HG03025 (cell line): ENCODE measurements at regions not wholly inside any gene's neighbourhood (a gene's known extent, or its start where the extent isn't known, plus 50 kb on each side); places are given as distances from the start of the nearest gene placed in this dataset.

Experiments
- ATAC-seq: cut with Tn5 transposase; IDR thresholded peaks from one replicate; pipeline ENCODE4 v1.9.1; 2021; ENCODE audit warnings: mild to moderate bottlenecking, moderate library complexity; ENCODE audit not compliant: unreplicated experiment, low FRiP score

DNA sequence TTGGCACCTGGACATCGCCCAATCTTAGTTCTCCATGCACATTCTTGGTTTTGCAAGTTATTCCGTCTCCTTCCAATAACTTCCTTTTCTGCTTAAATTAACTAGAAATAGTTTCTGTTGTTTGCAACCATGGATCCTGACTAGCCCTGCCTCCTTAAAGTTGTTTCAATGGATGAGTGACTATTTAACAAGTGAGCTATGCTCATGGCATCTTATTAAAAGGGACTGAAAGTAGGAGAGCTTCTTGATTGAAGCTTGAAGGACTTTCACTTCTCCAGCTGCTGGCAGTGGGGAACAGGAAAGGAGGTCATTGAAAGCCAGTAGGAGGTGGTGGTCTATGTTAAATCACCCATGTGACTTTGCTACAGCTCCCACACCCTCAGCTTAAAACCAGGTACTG, 466.8 kb downstream of the ARHGEF28 start:
- no peak for ATAC-seq

DNA sequence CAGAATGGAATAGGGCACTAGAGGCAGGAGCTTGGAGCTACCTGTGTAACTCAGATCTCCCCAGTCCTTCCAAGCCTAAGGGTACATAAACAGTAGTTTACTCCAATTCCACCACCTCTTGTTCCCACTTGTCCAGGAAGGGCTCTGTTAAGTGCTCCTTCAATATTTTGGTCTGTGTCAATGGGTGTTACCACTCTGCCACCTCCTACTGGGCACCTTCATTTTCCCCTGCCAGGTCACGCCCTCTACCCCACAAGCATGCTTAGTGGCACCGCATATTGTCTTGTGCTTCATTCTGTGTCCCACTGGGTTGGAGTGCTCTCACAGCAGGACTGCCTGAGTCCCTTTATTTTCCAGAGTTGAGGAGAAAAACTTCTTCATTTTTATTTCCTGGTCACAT, 459.8 kb downstream of the ARHGEF28 start:
- no peak for ATAC-seq

DNA sequence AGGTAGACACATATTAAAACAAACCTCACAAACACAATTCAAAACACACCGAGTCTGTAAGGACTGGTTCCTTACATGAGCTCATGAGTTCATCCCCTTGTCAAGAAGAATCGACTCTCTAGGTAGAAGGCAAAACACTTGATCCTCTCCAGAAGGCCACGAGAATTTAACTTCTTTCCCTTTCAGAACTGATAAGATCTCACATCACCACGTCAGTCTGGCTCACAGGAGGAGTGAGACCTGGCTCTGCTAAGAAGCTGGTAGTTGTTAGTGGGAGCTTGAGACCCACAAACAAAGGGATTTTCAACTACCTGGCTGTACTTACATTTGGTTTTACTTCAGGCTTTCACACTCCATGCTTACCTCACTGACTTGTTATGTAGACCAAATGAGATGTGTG, 459.2 kb downstream of the ARHGEF28 start:
- no peak for ATAC-seq

DNA sequence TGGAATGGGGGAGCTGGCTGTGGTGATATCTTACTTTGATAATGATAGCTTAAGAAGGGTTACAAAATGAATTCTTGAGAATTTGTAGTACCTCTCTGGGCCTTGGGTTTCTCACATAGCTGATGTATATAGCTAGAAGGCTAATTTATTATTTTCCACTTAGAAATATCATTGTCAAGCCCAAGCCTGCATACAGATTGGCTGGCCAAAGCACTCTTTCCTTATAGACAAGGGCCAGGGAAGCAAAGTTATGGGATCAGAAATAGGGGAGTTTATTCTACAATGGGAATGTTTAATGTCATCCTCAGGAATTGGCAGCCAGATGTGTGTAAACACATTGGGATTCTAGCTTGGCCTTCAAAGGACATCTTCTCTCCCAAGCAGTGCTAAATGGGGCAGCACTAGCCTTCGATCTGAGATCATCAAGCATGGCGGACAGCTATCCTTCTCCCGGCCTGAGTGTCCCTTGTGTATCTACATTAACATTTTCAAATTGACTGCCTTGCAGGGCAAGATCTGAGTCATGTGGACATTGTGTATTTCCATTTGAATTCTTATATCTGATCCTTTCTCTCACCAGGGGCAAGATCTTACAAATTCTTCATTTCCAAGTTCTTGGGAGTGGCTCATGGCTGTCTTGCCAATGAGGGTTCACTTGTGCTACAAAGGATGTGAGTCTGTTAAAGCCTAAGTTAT, 457.2 kb downstream of the ARHGEF28 start:
- ATAC-seq = no peak

DNA sequence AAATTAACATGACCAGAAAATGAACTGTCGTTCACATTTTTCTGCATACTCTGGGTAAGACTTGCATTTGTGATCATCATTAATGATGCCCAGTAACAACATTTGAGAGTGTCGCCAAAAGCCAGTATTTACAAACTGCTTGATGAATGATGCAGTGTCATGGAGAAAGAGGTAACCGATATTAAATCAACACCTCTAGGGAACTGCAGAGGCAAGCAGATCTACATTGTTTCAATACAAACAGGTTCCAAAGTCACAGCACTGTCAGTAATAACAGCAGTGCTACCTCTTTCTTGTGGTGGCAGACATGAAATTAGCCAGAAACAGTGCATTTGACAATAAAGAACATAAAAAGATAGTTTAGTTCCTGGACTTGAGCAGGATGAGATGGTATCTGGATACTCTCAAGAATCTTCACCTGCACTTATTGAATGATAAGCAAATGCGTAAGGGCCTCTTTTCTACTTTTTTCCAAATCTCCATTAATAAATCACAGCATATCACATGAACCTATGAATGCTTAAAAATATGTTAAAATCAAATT, 456.6 kb downstream of the ARHGEF28 start:
- no peak for ATAC-seq

DNA sequence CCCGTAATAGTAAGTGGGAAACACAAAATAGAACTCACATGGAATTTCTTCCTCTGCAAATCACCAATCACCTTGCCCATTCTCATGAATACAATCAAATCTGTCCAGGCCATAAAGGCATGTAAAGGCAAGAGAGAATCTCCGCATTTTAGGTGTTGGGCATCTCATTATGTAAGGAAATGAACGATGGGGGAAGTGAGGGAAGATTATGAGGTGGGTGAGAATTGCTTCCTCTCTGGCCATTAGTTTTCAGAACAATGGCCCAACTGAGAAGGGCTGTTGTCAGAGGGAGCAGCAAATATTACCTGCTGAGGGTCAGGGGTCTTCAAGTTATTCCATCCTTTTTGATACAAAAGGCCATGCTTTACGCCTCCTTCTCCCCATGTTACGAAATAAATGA, 455.1 kb downstream of the ARHGEF28 start:
- no peak for ATAC-seq

DNA sequence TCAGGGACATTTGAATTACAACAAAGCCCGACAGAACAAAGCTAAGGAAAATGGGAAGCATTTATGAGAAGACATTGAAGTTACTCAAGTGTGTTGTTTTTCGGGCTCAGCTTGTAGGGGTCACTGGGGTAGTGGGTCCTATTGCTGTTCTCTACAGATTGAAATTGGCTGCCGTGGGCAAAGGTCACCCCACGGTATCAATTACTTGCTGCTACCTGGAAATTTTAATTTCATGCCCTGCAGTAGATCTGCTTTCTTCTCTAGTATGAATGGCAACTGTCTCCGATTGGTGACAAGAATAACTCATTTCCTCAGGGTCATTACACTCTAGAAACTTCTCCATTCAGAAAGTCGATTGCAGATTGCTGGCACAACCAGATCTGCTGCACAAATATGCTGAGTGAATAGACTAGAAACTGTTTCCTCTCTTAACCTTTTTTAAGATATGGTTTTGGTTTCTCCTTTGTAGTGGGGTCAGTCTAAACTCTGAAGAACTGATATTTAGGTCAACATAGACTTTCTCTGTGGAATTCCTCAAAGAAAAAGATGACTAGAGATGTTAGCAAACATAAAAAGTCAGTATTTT, 454.1 kb downstream of the ARHGEF28 start:
- no peak for ATAC-seq

DNA sequence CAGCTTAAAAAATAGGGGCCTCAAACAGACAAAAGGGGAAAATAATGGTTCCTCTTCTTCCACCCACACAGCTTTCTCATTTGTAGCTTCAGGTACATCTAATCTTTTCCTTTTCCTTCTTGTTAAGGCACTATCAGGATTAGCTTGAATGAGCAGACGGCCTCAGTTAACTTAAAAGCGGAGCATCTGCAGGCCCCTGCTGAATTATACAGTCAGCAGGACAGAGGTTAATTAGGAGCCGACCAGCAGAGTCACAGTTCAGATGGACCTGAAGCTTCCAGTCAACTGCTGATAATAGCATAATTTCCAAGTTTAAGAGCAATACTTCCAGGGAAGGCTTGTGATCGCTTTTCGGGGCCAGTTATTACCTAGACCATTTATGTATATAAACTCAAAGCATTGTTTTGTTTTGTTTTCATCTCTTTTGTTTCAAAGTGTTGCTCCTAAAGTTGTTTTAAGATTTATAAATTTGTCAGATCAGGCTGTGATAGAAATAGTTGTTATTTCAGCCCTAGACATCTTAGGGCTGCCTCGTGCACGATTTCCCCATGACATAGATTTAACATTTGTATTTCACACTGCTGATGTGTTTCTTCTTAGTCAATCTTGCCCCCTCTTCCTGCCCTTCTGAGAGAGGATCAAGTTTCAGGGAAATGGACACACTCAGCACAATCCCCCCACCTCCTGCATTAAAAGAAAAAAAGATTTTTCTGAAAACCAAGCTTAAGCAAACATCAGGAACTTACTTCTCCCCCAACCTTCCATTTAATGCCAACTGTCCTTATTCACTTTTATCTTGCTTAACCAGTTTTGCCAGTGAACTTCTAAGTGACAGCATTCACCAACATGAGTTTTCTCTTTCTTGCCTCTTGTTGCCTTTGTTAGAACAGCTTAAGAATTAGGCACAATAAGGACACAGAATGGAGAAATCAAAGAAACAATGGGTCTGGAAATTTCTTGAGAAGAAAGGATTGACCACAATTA, 449.8 kb downstream of the ARHGEF28 start:
- ATAC-seq = no peak

DNA sequence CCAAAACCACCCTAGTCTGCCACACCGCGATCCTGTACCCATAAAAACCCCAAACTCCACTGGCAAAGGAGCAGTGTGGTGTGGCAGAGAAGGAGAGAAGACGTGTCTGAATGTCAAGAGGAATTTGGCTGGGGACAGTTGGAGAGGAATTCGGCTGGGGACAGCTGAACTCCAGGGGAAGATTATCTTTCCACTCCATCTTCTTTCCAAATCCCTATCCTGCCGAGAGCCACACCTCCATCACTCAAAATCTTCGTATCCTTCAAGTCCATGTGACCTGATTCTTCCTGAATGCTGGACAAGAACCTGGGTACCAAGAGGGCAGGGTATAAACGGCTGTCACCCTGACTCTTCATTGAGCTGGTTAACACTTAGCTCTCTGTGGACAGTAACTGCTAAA, 448.1 kb downstream of the ARHGEF28 start:
- ATAC-seq = no peak

DNA sequence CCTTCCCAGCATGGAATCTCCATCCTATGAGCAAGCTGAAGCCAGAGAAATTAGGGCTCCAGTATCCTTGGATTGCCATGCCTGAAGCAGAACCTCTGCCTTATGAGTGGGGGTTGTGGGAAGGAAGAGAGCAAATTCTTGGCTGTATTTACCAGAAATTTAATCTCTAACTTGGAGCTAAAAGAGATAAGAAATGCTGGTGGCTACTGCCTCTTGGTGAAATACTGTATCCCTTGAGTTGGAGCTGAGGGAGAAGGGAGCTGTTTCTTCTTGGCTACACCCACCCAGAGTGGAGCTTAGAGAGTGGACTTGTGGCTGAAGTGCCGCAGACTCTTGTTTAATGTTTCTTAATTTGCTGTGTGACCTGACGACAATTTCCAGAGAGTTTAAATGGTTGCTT, 447.3 kb downstream of the ARHGEF28 start:
- no peak for ATAC-seq

DNA sequence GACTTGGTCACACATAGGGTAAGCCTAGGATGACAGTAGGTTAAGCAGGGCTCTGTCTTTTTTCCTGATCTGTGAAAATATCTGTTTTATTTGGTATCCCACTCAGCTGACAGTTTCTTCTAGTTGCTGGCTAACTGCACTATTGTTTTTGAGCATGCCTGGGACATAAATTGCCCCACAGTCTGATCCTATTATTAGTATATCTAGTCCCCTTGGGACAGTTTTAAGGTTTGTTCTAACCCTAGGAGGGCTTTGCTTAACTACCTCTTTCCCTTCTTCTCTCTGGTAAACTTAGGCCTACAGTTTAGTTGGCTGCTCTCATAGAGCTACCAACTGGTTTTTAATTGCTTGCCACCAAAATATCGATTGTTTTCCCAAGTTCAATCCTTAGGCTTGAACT, 446.6 kb downstream of the ARHGEF28 start:
- ATAC-seq = no peak

DNA sequence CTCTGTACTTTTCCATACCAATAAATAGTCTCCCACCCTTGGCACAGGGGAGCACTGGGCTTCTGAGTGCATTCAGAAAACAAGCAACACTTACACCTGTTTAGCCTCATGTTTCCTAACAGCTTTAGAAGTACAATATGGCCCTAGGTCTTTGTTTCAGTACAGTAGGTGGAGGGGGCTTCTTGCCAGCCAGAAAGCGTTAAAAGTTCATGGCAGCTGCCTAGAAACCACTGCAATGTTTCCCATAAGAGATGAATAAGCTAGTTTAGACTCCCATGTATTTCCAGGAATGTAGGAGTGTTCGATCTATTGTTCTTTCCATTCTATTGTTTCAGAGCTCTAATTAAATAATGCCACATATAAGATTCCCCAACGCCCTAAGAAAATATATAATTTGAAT, 444.8 kb downstream of the ARHGEF28 start:
- ATAC-seq = no peak

DNA sequence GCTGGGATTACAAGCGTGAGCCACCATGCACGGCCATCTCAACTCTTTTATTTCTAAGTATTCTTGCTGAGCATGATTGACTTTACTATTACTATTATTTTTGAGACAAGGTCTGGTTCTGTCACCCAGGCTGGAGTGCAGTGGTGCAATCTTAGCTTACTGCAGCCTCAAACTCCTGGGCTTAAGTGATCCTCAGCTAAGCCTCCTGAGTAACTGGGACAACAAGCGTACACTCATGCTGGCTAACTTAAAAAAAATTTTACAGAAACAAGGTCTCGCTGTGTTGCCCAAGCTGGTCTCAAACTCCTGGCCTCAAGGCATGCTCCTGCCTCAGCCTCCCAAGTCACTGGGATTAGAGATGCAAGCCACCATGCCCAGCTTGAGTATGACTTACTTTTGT, 443.7 kb downstream of the ARHGEF28 start:
- ATAC-seq = no peak

DNA sequence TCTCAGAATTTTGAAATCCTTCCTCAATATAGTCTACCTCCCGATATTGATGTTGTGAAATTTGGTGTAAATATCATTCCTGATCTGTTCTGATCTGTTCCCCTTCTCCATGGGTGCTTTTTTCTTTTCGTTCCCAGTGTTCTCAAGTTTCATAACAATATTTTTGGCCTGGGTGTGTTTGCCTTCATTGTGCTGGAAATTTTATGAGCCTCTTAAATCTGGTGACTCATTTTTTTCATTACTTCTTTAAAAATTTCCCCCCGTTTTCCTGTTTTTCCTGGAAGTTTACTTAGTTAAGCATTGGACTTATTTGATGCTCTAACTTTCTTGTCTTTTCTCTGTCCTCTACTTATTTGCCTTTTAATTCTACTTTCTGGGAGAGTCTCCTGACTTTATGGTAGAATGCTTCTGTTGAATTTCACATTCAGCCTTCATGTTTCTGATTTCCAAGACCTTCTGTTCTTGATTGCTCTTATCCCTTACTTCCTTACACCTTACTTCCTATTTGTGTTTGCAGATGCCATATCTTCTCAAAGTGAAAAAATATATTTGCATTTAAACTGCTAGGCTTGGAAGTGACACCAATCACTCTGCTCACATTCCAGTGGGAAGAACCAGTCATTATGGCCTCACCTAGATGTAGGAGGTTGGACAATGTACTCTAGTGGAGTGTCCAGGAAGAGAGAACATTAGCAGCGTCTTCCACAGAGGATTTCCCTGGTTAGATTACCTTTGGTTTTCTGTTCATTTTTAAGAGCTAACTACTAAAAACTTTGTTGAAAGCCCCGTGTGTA, 441.9 kb downstream of the ARHGEF28 start:
- ATAC-seq = no peak

DNA sequence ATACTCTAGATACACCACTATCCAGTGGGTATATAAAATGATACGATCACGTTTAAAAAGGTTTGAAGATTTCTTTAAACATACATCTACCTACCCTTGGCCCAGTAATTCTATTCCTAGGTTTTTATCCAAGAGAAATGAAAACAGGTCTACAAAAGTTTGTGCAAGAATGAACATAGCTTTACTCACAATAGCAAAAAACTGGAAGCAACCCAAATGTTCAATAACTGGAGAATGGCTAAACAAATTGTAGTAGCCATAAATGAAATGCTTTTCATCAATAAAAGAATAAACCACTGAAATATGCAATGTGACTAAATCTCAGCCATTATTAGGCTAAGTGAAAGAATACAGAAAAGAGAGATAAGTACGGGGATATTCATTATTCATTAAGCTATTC, 438.9 kb downstream of the ARHGEF28 start:
- ATAC-seq = no peak

DNA sequence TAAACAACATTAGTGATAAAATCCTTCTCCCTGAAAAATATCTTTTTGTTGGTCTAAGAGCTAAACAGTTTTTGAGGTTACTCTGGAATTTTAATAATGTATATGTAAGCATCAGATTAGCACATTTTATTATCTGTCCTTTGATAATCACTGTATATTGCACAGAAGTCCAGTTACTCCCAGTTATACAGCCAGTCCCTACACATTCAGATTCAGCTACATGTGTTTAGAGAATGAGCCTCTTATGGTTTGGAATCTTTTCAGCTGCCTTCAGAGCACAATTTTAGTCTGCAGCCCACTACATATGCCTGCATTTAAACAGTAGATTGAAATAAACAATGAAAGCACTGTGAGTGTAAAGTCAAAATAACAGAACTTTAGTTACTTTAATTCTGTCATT, 438.2 kb downstream of the ARHGEF28 start:
- ATAC-seq = no peak

DNA sequence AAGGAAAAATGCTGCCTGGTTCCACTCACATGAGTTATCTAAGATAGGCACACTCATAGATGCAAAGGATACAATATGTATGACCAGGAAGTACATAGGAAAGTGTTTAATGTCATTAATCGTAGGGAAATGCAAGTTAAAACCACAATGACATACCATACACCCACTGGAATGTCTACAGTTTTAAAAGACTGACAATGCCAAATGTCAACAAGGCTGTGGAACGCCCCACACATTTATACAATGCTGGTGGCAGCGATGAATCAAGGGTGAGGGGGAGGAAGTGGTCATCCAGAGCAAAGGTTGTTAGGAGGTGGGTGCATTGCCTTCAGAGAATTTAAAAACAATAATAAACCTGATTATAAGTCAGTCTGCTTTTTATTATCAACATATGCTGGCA, 437.8 kb downstream of the ARHGEF28 start:
- ATAC-seq = no peak

DNA sequence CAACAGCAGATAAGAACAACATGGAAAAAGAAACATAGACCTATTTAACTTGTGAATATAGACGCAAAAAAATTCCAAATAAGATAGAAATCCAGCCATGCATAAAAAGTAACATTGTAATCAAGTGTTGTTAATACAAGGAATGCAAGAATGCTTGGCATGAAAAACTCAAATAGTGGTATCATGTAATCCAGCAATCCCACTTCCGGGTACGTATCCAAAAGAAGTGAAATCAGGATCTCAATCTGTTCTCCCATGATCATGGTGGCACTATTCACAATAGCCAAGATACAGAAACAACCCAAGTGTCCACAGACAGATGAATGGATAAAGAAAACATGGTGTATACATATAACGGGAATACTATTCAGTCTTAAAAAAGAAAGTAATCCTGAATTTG, 437.4 kb downstream of the ARHGEF28 start:
- ATAC-seq = no peak

DNA sequence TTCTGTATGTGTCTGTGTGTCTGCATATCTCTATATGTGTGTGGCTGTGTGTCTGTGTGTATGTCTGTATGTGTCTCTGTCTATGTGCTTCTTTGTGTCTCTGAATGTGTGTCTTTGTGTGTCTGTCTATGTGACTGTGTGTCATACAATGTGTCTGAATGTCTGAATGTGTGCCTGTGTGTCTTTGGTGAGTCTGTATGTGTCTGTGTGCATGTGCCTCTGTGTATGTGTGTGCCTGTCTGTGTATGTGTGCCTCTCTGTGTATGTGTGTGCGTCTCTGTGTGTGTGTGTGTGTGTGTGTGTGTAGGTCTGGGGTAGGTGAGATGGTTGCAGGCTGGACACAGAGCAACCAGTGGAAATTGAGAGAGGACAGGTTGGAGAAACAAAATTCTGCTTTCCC, 435.3 kb downstream of the ARHGEF28 start:
- ATAC-seq = no peak

DNA sequence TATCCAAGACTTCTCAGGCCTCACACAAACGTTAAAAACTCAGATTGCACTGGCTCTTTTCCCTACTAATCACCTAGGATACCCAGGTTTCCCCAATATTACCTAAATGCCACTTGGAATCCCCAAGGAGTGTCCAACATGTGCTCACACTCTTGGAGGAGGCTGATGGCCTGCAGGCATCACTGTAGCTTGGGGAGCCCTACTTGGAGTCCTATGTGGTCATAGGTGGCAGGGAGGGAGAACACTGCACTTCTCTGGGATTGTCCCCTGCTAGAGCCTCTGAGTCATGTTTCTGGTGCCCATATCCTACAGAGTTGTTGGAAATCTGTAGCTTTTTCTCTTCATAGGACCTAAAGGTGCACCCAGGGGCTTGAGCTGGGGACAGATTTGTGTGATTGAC, 433.7 kb downstream of the ARHGEF28 start:
- ATAC-seq = no peak
